Islet precursor cell (in vitro differentiated cells): ENCODE measurements at regions not wholly inside any gene's neighbourhood (a gene's known extent, or its start where the extent isn't known, plus 50 kb on each side); places are given as distances from the start of the nearest gene placed in this dataset.
A peak's percentile ranks its signal among the peaks of the same experiment; 100 is the strongest.
"Not testable (repeated sequence)": the region's sequence is repeated elsewhere in the genome, so short reads cannot be mapped to it uniquely, and the experiment has no call there.

Experiments used
- DNase-seq: peaks from one replicate; pipeline ENCODE4 v3.0.0-alpha.2; 2018

- peak; percentile 2 for DNase-seq
Observed at GRCh38 chr11:130526846-130527245, 78.4 kb downstream of the ADAMTS15 start.

- DNase-seq, result peak; percentile 92
Observed at GRCh38 chr11:130527636-130528297, 79.3 kb downstream of the ADAMTS15 start.

- DNase-seq, result peak; percentile 85
Observed at GRCh38 chr11:130528298-130529261, 80.1 kb downstream of the ADAMTS15 start.

- no peak for DNase-seq
Observed at GRCh38 chr11:130529366-130529765, 80.9 kb downstream of the ADAMTS15 start.

GRCh38 chr11:130531061-130531460 is 82.6 kb downstream of the ADAMTS15 start:
- DNase-seq, result no peak

- no peak for DNase-seq
Observed at GRCh38 chr11:130533113-130533798, 84.8 kb downstream of the ADAMTS15 start.

- DNase-seq, result no peak
Observed at GRCh38 chr11:130533871-130534270, 85.4 kb downstream of the ADAMTS15 start.

- DNase-seq, result no peak
Observed at GRCh38 chr11:130534551-130534950, 86.1 kb downstream of the ADAMTS15 start.

GRCh38 chr11:130535520-130535919 is 87.1 kb downstream of the ADAMTS15 start:
- no peak for DNase-seq

- DNase-seq, result no peak
Observed at GRCh38 chr11:130536106-130537040, 87.9 kb downstream of the ADAMTS15 start.

- not testable (repeated sequence) for DNase-seq
Observed at GRCh38 chr11:130539680-130540079, 91.2 kb downstream of the ADAMTS15 start.

GRCh38 chr11:130544266-130544665 is 95.8 kb downstream of the ADAMTS15 start:
- no peak for DNase-seq

- no peak for DNase-seq
Observed at GRCh38 chr11:130545449-130546072, 97.1 kb downstream of the ADAMTS15 start.

- DNase-seq, result no peak
Observed at GRCh38 chr11:130546438-130546837, 98.0 kb downstream of the ADAMTS15 start.

- no peak for DNase-seq
Observed at GRCh38 chr11:130546901-130547694, 98.7 kb downstream of the ADAMTS15 start.

GRCh38 chr11:130547761-130548490 is 99.5 kb downstream of the ADAMTS15 start:
- DNase-seq, result no peak

GRCh38 chr11:130548491-130548833 is 100.0 kb downstream of the ADAMTS15 start:
- DNase-seq, result no peak

- no peak for DNase-seq
Observed at GRCh38 chr11:130549393-130549999, 101.1 kb downstream of the ADAMTS15 start.

- DNase-seq, result no peak
Observed at GRCh38 chr11:130550150-130550549, 101.7 kb downstream of the ADAMTS15 start.

GRCh38 chr11:130550984-130551383 is 102.5 kb downstream of the ADAMTS15 start:
- DNase-seq, result no peak
